ENCODE measurements at regions not wholly inside any gene's neighbourhood (a gene's known extent, or its start where the extent isn't known, plus 50 kb on each side); places are given as distances from the start of the nearest gene placed in this dataset.

- no peak for TF ChIP-seq SRF (IDR thresholded peaks at IDR 0.05; ENCODE audit: low read depth)
- TF ChIP-seq CTCF (IDR thresholded peaks at IDR 0.05 in 2 of 3, conservative IDR thresholded peaks at IDR 0.05 in 1 of 3; ENCODE audit: borderline replicate concordance in 1 of 3, insufficient read depth in 1 of 3, low read depth in 2 of 3, low read length in 2 of 3), result no peak
- TF ChIP-seq EZH2 (IDR thresholded peaks at IDR 0.05), result no peak
- TF ChIP-seq REST (IDR thresholded peaks at IDR 0.05; ENCODE audit: low read depth), result no peak
- TF ChIP-seq POLR2A (IDR thresholded peaks at IDR 0.05; ENCODE audit: borderline replicate concordance, extremely low read depth, insufficient read depth, insufficient read length), result no peak
- no peak for TF ChIP-seq RAD21 (IDR thresholded peaks at IDR 0.05; ENCODE audit: low read depth)
- no peak for TF ChIP-seq POLR2AphosphoS5 (IDR thresholded peaks at IDR 0.05; ENCODE audit: low read depth, low read length)
- no peak for TF ChIP-seq EGR1 (IDR thresholded peaks at IDR 0.05; ENCODE audit: low read depth)
These were observed 567.3 kb upstream of the ZNF804A start for GRCh38 chr2:184030989-184031388.
